Neural cell (in vitro differentiated cells): ENCODE measurements at regions not wholly inside any gene's neighbourhood (a gene's known extent, or its start where the extent isn't known, plus 50 kb on each side); places are given as distances from the start of the nearest gene placed in this dataset.

ENCODE experiments used
- CTCF ChIP-seq: fragments of 450-650 bp; IDR thresholded peaks from 2 replicates; pipeline ENCODE4 v1.5.1; 2014; ENCODE audit warnings: antibody characterized with exemption, mild to moderate bottlenecking, moderate library complexity; ENCODE audit not compliant: poor library complexity, severe bottlenecking
- EP300 ChIP-seq: fragments of 450-650 bp; conservative IDR thresholded peaks from 2 replicates; pipeline ENCODE4 v1.6.1; 2014; ENCODE audit warnings: antibody characterized with exemption, mild to moderate bottlenecking, moderate library complexity; ENCODE audit not compliant: poor library complexity, severe bottlenecking
- EZH2 ChIP-seq: fragments of 200-600, 300-800 bp; shearing (Covaris generic), sonication (generic); IDR thresholded peaks from 2 replicates; pipeline ENCODE4 v1.6.1; 2014; ENCODE audit warnings: antibody characterized with exemption, low read length, borderline replicate concordance, mild to moderate bottlenecking; ENCODE audit not compliant: insufficient read depth, poor library complexity, severe bottlenecking
- MXI1 ChIP-seq: fragments of 450-650 bp; conservative IDR thresholded peaks from 2 replicates; pipeline ENCODE4 v1.6.1; 2014; ENCODE audit warnings: antibody characterized with exemption, mild to moderate bottlenecking; ENCODE audit not compliant: poor library complexity, severe bottlenecking
- POLR2AphosphoS5 ChIP-seq: IDR thresholded peaks from 2 replicates; pipeline ENCODE4 v1.6.1; 2012
- RAD21 ChIP-seq: fragments of 450-650 bp; conservative IDR thresholded peaks from 2 replicates; pipeline ENCODE4 v1.6.1; 2014; ENCODE audit warnings: antibody characterized with exemption, mild to moderate bottlenecking, moderate library complexity
- SMC3 ChIP-seq: fragments of 450-650 bp; conservative IDR thresholded peaks from 2 replicates; pipeline ENCODE4 v1.6.1; 2014; ENCODE audit warnings: antibody characterized with exemption, mild to moderate bottlenecking, moderate library complexity; ENCODE audit not compliant: poor library complexity
- TAF1 ChIP-seq: IDR thresholded peaks from 2 replicates; pipeline ENCODE4 v1.6.1; 2012; ENCODE audit warnings: low read depth
- TF ChIP-seq, protein P1 (sequence below): IDR thresholded peaks from 2 replicates; pipeline ENCODE4 v1.6.1; 2012; ENCODE audit warnings: borderline replicate concordance

DNA sequence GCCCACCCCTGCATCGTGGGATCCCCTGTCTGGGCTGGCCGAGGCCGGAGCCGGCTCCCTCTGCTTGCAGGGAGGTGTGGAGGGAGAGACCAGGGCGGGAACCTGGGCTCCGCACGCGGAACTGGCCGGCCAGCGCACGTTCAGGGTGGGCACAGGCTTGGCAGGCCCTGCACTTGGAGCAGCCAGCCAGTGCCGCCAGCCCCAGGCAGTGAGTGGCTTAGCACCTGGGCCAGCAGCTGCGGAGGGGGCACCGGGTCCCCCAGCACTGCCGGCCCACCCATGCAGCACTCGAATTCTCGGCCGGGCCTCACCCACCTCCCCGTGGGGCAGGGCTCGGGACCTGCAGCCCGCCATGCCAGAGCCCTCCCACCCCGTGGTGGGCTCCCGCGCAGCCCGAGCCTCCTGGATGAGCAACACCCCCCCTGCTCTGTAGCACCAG lies 422.6 kb downstream of the AMY1C start:
- TF ChIP-seq POLR2AphosphoS5 (no peak), CTCF (no peak), RAD21 (no peak), EZH2 (no peak), TAF1 (no peak), EP300 (no peak), MXI1 (no peak), SMC3 (no peak)
- TF ChIP-seq, protein P1, sequence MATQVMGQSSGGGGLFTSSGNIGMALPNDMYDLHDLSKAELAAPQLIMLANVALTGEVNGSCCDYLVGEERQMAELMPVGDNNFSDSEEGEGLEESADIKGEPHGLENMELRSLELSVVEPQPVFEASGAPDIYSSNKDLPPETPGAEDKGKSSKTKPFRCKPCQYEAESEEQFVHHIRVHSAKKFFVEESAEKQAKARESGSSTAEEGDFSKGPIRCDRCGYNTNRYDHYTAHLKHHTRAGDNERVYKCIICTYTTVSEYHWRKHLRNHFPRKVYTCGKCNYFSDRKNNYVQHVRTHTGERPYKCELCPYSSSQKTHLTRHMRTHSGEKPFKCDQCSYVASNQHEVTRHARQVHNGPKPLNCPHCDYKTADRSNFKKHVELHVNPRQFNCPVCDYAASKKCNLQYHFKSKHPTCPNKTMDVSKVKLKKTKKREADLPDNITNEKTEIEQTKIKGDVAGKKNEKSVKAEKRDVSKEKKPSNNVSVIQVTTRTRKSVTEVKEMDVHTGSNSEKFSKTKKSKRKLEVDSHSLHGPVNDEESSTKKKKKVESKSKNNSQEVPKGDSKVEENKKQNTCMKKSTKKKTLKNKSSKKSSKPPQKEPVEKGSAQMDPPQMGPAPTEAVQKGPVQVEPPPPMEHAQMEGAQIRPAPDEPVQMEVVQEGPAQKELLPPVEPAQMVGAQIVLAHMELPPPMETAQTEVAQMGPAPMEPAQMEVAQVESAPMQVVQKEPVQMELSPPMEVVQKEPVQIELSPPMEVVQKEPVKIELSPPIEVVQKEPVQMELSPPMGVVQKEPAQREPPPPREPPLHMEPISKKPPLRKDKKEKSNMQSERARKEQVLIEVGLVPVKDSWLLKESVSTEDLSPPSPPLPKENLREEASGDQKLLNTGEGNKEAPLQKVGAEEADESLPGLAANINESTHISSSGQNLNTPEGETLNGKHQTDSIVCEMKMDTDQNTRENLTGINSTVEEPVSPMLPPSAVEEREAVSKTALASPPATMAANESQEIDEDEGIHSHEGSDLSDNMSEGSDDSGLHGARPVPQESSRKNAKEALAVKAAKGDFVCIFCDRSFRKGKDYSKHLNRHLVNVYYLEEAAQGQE: no peak
